Liver (tissue), 2 donors: ENCODE measurements at regions not wholly inside any gene's neighbourhood (a gene's known extent, or its start where the extent isn't known, plus 50 kb on each side); places are given as distances from the start of the nearest gene placed in this dataset.

Experiments used
- YY1 ChIP-seq: IDR thresholded peaks from 2 replicates; pipeline ENCODE4 v1.6.1; 2016; ENCODE audit warnings: antibody characterized with exemption, mild to moderate bottlenecking
- TF ChIP-seq, protein P1 (sequence below): fragments of 150-350 bp; IDR thresholded peaks from 2 replicates; pipeline ENCODE4 v1.5.1; 2017; ENCODE audit warnings: improper control_type of control experiment, low read depth, low read length; ENCODE audit not compliant: missing input control
- donor health status: healthy.

DNA sequence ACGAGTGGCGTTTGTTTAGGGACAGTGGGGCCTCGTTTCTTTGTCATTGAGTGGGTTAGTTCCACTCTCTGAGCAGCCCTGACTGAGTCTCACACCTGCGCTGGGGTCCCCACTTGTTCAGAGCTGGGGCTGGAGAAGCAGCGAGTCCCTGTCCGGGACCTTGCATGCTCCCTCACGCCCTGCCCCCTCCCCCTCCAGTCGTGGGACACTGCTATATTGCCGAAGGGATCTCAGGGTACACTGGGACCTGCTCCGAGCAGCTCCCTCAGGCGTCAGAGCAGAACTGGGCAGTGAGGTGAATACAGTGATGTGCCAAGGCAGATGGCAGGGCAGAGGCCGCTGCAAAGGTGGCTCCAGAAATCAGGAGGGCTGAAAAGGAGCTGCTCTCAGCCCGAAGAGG lies 59.9 kb upstream of the KLF13 start:
- TF ChIP-seq, protein P1, sequence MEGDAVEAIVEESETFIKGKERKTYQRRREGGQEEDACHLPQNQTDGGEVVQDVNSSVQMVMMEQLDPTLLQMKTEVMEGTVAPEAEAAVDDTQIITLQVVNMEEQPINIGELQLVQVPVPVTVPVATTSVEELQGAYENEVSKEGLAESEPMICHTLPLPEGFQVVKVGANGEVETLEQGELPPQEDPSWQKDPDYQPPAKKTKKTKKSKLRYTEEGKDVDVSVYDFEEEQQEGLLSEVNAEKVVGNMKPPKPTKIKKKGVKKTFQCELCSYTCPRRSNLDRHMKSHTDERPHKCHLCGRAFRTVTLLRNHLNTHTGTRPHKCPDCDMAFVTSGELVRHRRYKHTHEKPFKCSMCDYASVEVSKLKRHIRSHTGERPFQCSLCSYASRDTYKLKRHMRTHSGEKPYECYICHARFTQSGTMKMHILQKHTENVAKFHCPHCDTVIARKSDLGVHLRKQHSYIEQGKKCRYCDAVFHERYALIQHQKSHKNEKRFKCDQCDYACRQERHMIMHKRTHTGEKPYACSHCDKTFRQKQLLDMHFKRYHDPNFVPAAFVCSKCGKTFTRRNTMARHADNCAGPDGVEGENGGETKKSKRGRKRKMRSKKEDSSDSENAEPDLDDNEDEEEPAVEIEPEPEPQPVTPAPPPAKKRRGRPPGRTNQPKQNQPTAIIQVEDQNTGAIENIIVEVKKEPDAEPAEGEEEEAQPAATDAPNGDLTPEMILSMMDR = no peak
- no peak for TF ChIP-seq YY1
